ENCODE measurements at regions not wholly inside any gene's neighbourhood (a gene's known extent, or its start where the extent isn't known, plus 50 kb on each side); places are given as distances from the start of the nearest gene placed in this dataset.

DNA sequence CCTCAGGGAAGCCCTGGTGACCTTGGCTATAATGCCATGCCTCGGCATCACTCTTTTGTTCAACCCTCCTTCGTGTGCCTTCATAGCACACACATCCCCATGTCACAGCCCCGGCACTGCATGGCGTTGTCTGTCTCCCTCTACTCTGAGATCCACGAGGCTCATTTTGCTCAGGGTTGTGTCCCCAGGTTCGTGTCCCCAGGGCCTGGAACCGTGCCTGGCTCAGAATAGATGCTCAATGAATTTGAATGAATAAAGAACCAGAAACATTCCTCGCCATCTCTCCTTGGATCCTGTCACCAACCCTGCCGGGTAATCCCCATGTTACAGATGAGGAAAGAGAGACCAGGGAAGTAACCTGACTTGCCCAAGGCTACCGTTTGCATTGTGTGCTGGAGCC is 177.3 kb downstream of the PTPRU start:
- no peaks in the 10 kb centered on the region for H3K9me3 ChIP-seq
- H3K27ac ChIP-seq = no peak overlapping the region
- H3K4me3 ChIP-seq = no peak overlapping the region
- peaks cover 55% of the 10 kb centered on the region for H3K27me3 ChIP-seq
- TF ChIP-seq POLR2A (IDR thresholded peaks at IDR 0.05) (no peak), EP300 (IDR thresholded peaks at IDR 0.05) (no peak), POLR2AphosphoS5 (IDR thresholded peaks at IDR 0.05) (no peak)
- TF ChIP-seq, protein P1, sequence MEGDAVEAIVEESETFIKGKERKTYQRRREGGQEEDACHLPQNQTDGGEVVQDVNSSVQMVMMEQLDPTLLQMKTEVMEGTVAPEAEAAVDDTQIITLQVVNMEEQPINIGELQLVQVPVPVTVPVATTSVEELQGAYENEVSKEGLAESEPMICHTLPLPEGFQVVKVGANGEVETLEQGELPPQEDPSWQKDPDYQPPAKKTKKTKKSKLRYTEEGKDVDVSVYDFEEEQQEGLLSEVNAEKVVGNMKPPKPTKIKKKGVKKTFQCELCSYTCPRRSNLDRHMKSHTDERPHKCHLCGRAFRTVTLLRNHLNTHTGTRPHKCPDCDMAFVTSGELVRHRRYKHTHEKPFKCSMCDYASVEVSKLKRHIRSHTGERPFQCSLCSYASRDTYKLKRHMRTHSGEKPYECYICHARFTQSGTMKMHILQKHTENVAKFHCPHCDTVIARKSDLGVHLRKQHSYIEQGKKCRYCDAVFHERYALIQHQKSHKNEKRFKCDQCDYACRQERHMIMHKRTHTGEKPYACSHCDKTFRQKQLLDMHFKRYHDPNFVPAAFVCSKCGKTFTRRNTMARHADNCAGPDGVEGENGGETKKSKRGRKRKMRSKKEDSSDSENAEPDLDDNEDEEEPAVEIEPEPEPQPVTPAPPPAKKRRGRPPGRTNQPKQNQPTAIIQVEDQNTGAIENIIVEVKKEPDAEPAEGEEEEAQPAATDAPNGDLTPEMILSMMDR (IDR thresholded peaks at IDR 0.05) = no peak
- 60 to 71% methylated on average over 1 to 4 of the region's 10 CpGs for WGBS, 2 donors (ENCODE audit: low coverage in 1 of 2)
- no peak for ATAC-seq
- H3K4me1 ChIP-seq = peaks cover 0 to 6% (median 0%) of the 10 kb centered on the region in 3 donors
- no peaks in the 10 kb centered on the region for H3K36me3 ChIP-seq

DNA sequence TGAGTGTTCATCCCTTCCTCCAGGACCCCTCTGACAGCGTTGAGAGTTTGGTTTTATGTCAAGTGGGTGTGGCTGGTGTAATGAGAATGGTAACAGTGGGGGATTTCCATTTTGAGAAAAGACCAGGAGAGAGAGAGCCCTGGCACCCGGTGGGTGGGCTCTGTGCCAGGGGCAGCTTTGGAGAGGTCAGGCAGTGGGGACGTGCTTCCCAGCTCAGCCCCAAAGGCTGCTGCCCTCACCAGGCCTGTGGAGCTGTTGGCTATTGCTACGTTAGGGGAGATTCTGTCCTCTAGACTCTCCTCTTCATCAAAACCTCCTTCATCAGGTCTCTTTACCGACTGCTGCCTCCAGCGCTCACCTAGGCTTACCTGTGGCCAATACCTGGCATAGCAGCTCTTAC is 176.3 kb downstream of the PTPRU start:
- Histone ChIP-seq H3K9me3 (no peaks in the 10 kb centered on the region), H3K27ac (no peak overlapping the region), H3K4me1 (peaks cover 0 to 4% (median 0%) of the 10 kb centered on the region in 3 donors), H3K4me3 (no peak overlapping the region), H3K27me3 (peaks cover 58% of the 10 kb centered on the region), H3K36me3 (no peaks in the 10 kb centered on the region)
- ATAC-seq = no peak
- TF ChIP-seq EP300 (IDR thresholded peaks at IDR 0.05) (no peak), POLR2AphosphoS5 (IDR thresholded peaks at IDR 0.05) (no peak), POLR2A (IDR thresholded peaks at IDR 0.05) (no peak)
- TF ChIP-seq, protein P1 (IDR thresholded peaks at IDR 0.05) = no peak
- WGBS, 2 donors (ENCODE audit: low coverage in 1 of 2) = 7 to 30% methylated on average over 2 to 3 of the region's 6 CpGs

DNA sequence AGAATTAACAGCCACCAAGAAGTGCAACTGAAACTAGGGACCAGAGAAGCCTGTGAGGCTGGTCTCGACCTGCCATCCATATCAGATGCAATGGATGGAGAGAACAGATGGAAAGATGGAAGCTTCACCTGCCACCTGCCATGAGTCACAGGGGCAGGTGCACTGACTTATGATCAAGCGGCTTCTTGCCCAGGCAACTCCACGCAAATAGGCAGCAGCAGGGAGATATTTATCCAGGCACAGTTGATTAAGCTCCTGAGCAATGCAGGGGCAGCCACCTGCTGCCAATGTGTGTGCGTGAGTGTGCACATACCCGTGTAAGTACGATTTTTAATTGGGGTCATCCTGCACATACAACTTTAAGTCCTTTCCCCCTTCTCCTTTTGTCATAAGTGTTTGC is 174.2 kb downstream of the PTPRU start:
- Histone ChIP-seq H3K27me3 (peaks cover 57% of the 10 kb centered on the region), H3K4me3 (no peak overlapping the region), H3K9me3 (peaks cover 0 to 2% (median 0%) of the 10 kb centered on the region in 3 donors), H3K27ac (no peak overlapping the region), H3K4me1 (no peaks in the 10 kb centered on the region), H3K36me3 (no peaks in the 10 kb centered on the region)
- WGBS, 2 donors (ENCODE audit: low coverage in 1 of 2) = 62 to 89% methylated on average over 3 to 4 of the region's 6 CpGs
- ATAC-seq = no peak
- TF ChIP-seq EP300 (IDR thresholded peaks at IDR 0.05) (no peak), POLR2AphosphoS5 (IDR thresholded peaks at IDR 0.05) (no peak), POLR2A (IDR thresholded peaks at IDR 0.05) (no peak)
- TF ChIP-seq, protein P1 (IDR thresholded peaks at IDR 0.05) = no peak

DNA sequence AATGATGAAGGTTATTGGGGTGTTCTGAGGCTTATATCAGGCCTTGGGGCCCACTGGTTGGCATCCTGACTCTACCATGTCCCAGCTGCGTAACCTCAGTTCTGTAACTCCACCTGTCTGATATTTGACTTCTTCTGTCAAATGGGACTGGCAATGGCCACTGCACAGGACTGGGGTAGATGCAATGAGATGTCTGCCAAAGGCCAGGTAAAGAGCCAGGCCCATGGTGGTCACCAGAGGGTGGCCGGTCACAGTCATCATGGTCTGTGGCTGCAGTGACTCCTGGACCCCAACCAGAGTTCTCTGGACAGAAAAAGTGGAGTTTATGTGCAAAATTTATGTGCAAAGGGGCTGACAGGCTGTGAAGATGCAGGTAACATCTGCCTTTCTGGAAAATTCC is 173.3 kb downstream of the PTPRU start:
- H3K4me3 ChIP-seq = no peak overlapping the region
- H3K9me3 ChIP-seq = peaks cover 0 to 11% (median 0%) of the 10 kb centered on the region in 3 donors
- H3K36me3 ChIP-seq = no peaks in the 10 kb centered on the region
- ATAC-seq = no peak
- WGBS, 2 donors (ENCODE audit: low coverage in 1 of 2) = 0 to 100% methylated on average over 1 of the region's 2 CpGs
- TF ChIP-seq POLR2AphosphoS5 (IDR thresholded peaks at IDR 0.05) = no peak
- no peak for TF ChIP-seq POLR2A (IDR thresholded peaks at IDR 0.05)
- TF ChIP-seq EP300 (IDR thresholded peaks at IDR 0.05) = no peak
- TF ChIP-seq, protein P1 (IDR thresholded peaks at IDR 0.05) = no peak
- H3K27me3 ChIP-seq = peaks cover 57% of the 10 kb centered on the region
- H3K27ac ChIP-seq = no peak overlapping the region
- no peaks in the 10 kb centered on the region for H3K4me1 ChIP-seq

DNA sequence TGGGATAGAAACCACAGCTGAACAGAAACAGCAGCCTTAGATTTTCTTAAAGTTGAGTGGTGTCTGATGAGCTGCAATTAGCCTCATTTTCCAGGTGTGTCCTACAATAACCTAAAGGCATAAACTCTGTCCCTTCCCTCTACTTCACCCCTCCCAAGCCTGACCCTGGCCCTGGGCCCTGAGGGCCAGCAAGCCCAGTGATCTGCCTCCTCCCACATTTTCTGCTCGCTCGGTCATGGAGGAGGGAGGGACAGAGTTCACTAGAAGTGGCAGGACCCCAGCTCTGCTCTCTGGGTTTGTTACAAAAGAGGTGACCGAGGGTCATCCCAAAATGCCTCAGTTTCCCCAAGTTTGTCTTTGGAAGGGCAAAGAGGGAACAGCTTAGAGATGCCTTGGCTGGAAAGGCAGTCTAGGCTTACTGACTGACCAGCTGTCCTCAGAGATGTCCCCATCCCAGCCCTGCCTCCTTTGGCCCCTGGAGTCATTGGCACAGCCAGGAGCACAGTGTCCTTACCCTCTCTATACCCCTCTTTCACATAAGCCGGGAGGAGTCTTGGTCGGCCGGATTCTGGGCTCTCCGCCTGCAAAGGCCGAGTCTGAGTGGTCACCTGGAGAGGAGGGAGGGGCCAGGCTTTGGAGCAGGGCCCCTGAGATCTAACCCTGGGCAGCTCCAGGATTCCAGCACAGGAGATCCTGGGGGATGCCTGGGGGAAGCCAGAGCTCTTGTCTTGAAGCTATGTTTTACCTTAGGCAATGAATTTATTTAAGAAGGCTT is 172.7 kb downstream of the PTPRU start:
- H3K36me3 ChIP-seq = no peaks in the 10 kb centered on the region
- H3K4me3 ChIP-seq = no peak overlapping the region
- no peak for ATAC-seq
- no peak overlapping the region for H3K27ac ChIP-seq
- H3K27me3 ChIP-seq = peaks cover 54% of the 10 kb centered on the region
- no peaks in the 10 kb centered on the region for H3K4me1 ChIP-seq
- no CpG with 5 or more reads among the region's 8 CpGs for WGBS, 2 donors (ENCODE audit: low coverage in 1 of 2)
- peaks cover 0 to 17% (median 0%) of the 10 kb centered on the region in 3 donors for H3K9me3 ChIP-seq
- TF ChIP-seq EP300 (IDR thresholded peaks at IDR 0.05) (no peak), POLR2A (IDR thresholded peaks at IDR 0.05) (no peak), POLR2AphosphoS5 (IDR thresholded peaks at IDR 0.05) (no peak)
- TF ChIP-seq, protein P1 (IDR thresholded peaks at IDR 0.05) = no peak
